ENCODE measurements at regions not wholly inside any gene's neighbourhood (a gene's known extent, or its start where the extent isn't known, plus 50 kb on each side); places are given as distances from the start of the nearest gene placed in this dataset.
"Not testable (repeated sequence)": the region's sequence is repeated elsewhere in the genome, so short reads cannot be mapped to it uniquely, and the experiment has no call there.

DNA sequence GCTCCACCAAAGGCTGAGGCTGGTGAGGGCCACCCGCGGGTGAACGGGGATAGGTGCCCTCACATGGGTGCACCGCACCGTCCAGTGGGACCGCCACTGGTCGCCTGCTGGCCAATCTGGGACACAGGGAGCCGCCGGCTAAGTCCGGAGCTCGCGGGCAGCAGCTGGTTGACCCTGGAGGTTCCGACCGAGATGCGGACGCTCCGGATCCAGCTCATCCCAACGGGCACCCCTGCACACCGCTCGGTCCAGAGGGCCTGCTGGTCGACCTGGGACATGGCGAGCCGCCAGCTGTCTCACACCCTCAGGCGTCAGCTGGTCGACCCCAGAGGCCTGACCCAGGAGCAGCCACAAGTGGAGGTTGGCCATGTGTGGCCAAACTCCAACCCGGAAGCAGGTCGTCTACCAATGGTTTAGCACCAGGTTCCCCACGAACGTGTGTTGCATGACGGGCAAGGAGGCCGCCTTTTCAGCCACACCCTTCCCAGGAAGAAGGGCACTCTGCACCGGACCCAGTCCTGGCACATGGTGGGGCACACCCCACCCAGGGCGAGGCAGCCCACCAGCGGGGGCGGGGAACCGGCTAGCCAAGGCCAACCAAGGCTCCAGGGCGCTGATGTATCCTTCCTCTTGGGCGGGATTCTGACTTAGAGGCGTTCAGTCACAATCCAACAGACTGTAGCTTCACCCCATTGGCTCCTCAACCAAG is 746.0 kb upstream of the DEFB115 start:
- DNase-seq (ENCODE audit: low spot score), result no peak

DNA sequence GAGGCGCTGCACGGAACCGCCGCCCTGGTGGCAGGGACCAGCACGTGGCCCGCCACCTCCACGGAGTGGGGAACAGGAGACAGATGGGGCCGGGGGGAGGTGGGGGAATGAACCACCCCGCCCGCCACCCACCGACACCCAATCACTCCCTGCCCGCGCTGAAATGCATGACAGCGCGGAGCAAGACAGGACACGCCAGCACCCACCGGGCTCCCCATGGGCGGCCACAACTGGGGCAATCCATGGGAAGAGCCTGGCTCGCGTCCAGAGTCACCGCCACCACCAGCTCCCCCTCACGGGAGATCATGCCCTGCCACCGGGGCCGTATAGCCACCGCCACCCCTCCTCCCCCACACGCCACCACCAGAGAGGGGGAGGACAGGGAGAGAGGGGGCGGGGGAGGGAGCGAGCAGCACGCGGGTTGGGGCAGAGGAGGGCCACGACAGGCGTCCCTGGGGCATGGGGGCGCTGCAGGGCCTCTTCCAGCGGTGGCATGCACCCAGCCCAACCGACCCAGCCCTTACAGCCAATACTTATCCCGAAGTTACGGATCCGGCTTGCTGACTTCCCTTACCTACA is 744.3 kb upstream of the DEFB115 start:
- DNase-seq (ENCODE audit: low spot score), result no peak

DNA sequence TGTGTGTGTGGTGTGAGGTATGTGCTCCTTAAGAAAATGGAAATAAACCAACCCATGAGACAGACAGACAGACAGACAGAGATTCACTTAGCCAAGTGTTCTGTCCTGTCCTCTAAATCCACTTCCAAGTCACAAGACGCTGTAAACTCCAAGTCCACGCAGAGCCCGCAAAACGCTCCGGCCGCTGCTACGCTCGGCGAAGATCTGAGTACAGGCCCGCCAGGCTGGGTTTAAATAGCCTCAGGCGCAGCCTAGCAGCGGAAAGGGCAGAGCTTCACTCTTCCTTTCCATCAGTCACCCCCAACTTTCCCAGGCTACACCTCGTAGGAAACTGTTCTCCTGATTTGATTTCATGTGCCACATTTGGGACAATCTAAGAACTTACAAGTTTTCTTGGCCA is 741.5 kb upstream of the DEFB115 start:
- not testable (repeated sequence) for DNase-seq (ENCODE audit: low spot score)

DNA sequence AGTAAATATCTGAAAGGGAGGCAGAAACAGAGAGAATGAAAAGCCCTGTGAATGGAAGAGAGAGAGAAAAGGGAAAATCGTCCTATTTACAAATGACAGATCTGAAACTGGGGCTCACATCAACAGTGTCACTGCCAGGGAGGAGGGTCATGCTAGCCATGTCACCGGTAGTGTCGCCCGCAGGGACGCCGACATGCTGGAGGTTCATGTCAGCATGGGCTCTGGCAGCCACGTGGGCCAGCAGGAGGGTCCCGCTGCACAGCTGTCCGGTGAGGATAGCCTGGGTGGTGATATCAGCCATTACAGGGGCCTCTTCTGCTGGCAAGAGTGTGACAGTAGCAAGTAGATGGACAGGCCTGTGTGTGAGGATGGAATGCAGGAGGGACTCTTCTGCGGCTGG is 738.6 kb upstream of the DEFB115 start:
- not testable (repeated sequence) for DNase-seq (ENCODE audit: low spot score)

DNA sequence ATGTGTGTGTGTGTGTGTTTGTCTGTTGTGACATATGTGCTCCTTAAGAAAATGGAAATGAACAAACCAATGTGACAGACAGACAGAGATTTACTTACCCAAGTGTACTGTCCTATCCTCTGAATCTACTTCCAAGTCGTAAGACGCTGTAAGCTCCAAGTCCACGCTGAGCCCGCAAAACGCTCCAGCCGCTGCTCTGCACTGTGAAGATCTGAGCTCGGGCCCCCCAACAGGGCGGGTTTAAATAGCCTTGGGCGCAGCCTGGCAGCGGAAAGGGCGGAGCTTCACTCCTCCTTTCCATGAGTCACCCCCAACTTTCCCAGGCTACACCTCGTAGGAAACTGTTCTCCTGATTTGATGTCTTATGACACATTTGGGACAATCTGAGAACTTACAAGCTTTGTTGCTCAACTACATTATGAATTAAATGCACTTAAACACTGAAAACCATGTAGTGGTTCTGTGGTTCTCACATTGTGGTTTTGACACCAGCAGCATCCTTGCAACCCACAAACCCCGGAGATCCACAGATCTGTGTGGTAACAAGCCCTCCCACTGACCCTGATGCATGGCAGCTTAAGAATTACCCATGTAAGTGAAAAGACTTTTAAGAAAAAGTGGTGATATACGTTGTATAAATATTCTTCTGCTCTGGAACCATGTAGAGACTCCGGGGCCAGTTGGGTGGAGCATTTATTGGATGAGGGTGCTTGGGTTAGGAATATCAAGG is 735.6 kb upstream of the DEFB115 start:
- not testable (repeated sequence) for DNase-seq (ENCODE audit: low spot score)

- DNase-seq (ENCODE audit: low spot score), result not testable (repeated sequence)
Measured at GRCh38 chr20:30524155-30524554, 733.3 kb upstream of the DEFB115 start.

- not testable (repeated sequence) for DNase-seq (ENCODE audit: low spot score)
Measured at GRCh38 chr20:30524761-30525160, 732.7 kb upstream of the DEFB115 start.

- not testable (repeated sequence) for DNase-seq (ENCODE audit: low spot score)
Measured at GRCh38 chr20:30533653-30534052, 723.8 kb upstream of the DEFB115 start.

GRCh38 chr20:30537459-30537858 is 720.0 kb upstream of the DEFB115 start:
- not testable (repeated sequence) for DNase-seq (ENCODE audit: low spot score)

- DNase-seq (ENCODE audit: low spot score), result not testable (repeated sequence)
Measured at GRCh38 chr20:30540330-30541069, 717.0 kb upstream of the DEFB115 start.

DNA sequence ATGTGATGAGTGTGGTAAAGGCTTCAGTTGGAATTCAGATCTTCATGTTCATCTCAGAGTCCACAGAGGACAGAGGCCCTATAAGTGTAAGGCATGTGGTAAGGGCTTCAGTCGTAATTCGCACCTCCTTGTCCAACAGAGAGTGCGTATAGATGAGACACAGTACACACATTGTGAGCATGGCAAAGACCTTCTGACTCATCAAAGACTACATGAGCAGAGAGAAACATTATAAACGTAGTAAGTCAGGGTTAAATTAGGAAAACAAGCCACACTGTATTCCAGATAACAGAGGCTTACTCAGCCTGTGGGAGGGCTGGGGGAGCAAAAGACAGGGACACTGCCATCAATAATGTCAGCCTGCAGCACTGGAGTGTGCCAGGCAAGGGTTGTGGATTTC is 706.2 kb upstream of the DEFB115 start:
- not testable (repeated sequence) for DNase-seq (ENCODE audit: low spot score)

DNA sequence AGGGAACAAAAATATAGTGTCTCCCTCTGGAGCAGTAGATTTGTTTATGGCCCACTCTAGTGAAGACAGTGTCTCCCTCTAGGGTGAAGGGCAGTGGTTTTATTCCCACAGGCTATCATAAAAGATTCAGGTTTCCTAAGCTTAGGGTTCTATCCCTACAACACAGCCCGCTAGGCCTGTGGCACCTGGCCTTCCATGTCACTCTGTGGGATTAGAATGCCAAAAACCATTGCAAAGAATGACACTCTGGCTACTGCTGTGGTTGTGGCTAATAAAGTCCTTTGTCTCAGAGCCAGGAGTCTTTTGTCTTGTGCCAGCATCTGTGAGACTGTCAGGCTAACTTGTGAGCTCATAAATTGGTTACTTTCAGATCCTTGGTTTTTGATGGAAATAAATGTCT is 700.7 kb upstream of the DEFB115 start:
- DNase-seq (ENCODE audit: low spot score), result not testable (repeated sequence)

DNA sequence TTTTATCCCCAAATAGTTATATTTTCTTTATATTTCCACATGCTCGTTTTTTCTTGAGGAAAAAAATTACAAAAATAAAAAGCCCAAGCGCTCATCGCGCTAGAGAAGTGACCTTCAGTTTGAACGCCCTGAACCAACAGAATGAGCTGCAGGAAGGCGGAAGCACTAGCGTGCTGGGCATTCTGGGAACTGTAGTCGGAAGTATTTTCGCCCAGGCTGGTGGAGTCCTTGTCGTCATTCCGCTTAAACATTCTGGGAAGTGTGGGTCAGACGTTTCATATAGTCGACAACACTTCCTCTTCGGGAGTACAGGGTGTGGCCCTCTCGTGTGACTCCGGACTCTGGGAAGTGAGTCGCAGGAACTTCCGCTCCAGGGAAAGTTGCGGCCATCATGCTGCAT is 692.4 kb upstream of the DEFB115 start:
- DNase-seq (ENCODE audit: low spot score), result not testable (repeated sequence)

DNA sequence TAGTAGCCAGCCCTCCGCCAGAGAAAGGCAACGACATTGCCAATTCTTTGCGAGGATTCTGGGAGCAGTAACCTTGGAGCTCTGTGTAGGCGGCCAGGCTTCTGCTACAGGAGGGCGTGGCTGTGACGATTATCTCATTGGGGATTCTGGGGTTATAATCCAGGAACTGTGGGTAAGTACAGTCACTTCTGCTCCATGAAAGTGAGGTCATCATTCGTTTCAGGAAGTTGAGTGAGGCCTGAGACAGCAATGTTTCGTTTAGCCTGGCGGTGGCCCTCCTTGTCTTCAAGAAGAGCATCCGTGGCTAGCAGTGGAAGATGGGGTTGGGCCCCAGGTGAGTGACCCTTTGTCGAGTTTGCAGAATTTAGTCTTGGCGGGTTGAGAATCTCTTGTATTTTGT is 687.6 kb upstream of the DEFB115 start:
- not testable (repeated sequence) for DNase-seq (ENCODE audit: low spot score)

- DNase-seq (ENCODE audit: low spot score), result not testable (repeated sequence)
Measured at GRCh38 chr20:30570622-30571021, 686.8 kb upstream of the DEFB115 start.

DNA sequence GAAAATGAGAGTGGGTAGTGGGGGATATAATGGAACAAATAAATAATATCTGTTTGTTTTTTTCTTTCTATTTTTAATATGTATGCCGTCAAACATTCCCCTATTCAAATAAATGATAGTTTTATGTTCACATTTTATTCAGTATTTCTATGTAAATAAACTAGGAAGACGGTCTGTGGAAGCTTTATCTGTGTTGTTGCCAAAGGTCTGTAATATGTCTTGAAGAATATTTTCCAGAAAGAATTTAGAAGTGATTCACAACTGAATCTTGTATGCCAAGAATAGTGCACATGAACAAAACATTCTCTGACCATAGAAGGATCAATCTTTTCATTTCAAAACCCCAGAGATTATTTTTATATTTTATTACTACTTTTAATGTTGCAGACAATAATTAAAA is 683.1 kb upstream of the DEFB115 start:
- not testable (repeated sequence) for DNase-seq (ENCODE audit: low spot score)

DNA sequence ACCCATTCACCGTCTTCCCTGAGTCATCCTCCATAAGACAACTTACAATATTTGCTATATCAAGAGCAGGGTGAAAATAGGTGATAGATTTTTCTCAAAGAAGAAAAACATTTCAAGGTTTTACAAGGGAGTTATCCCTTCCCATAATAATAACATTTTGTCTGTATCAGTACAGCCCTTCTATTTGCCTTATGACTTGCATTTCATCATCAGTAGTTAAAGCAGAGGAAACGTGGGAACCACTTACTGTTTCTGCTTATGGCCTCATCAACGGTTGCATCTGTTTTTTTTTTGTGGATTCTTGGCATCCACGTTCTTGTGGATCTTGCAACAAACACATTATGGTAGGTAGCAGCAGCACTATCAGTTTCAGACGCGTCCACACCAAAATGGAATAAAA is 678.4 kb upstream of the DEFB115 start:
- not testable (repeated sequence) for DNase-seq (ENCODE audit: low spot score)

GRCh38 chr20:30579824-30580438 is 677.5 kb upstream of the DEFB115 start:
- not testable (repeated sequence) for DNase-seq (ENCODE audit: low spot score)

- DNase-seq (ENCODE audit: low spot score), result not testable (repeated sequence)
Measured at GRCh38 chr20:30581839-30582238, 675.6 kb upstream of the DEFB115 start.

DNA sequence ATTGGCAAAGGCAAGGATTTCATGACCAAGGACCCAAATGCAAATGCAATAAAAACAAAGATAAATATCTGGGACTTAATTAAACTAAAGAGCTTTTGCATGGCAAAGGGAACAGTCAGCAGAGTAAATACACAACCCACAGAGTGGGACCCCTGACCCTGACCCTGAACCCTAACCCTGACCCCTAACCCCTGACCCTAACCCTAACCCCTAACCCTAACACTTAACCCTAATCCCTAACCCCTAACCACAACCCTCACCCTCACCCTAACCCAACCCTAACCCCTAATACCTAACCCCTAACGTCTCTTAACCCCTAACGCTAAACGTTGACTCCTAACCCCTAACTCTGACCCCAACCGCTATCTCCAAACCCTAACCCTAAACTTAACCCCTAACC is 673.1 kb upstream of the DEFB115 start:
- not testable (repeated sequence) for DNase-seq (ENCODE audit: low spot score)

- DNase-seq (ENCODE audit: low spot score), result not testable (repeated sequence)
Measured at GRCh38 chr20:30585244-30585796, 672.1 kb upstream of the DEFB115 start.

- not testable (repeated sequence) for DNase-seq (ENCODE audit: low spot score)
Measured at GRCh38 chr20:30586178-30586577, 671.3 kb upstream of the DEFB115 start.
